H1 (cell line): ENCODE measurements at regions not wholly inside any gene's neighbourhood (a gene's known extent, or its start where the extent isn't known, plus 50 kb on each side); places are given as distances from the start of the nearest gene placed in this dataset.

Experiments
- CTCF ChIA-PET: fragments of 300-600 bp; sonication (Branson Sonifier 250); formaldehyde crosslinking; loops from one replicate; lab custom pipeline; 2021; ENCODE audit not compliant: partially characterized antibody; lab: Charles Lee
- POLR2A ChIA-PET: fragments of 300-600 bp; sonication (Branson Sonifier 250); formaldehyde crosslinking; loops from one replicate; lab custom pipeline; 2021; ENCODE audit warnings: inconsistent platforms; ENCODE audit not compliant: partially characterized antibody; lab: Charles Lee
- DNase-seq, 2 experiments: peaks; one replicate each; pipeline versions ENCODE4 v3.0.0 to v3.0.0-alpha.2; 2010 to 2022; ENCODE audit warnings: low spot score in 2 of 2, low read depth in 1 of 2, mixed read lengths in 1 of 2
- FAIRE-seq: peaks from 2 replicates; lab custom pipeline; 2011; peaks lifted over from hg19 to GRCh38; lab: Jason Lieb, UNC
- H2AFZ ChIP-seq: 2 replicates; pipeline ENCODE4 v1.8.1; 2012; ENCODE audit warnings: low read length, inconsistent platforms
- H2AK5ac ChIP-seq: 2 replicates; pipeline ENCODE4 v1.6.1; 2013; ENCODE audit warnings: low read depth, low read length
- H2BK120ac ChIP-seq: replicated peaks from 2 replicates; pipeline ENCODE3; 2013; ENCODE audit warnings: low read depth, low read length, inconsistent platforms
- H2BK12ac ChIP-seq: 2 replicates; pipeline ENCODE4 v1.6.1; 2013; ENCODE audit warnings: low read depth, low read length
- H2BK15ac ChIP-seq: 2 replicates; pipeline ENCODE4 v1.6.1; 2013; ENCODE audit warnings: low read length
- H2BK20ac ChIP-seq: 2 replicates; pipeline ENCODE4 v1.6.1; 2013; ENCODE audit warnings: low read length
- H2BK5ac ChIP-seq: 2 replicates; pipeline ENCODE4 v1.6.1; 2013; ENCODE audit warnings: low read depth, low read length
- H3K14ac ChIP-seq: 2 replicates; pipeline ENCODE4 v1.6.1; 2013; ENCODE audit warnings: inconsistent platforms; ENCODE audit not compliant: insufficient read length
- H3K18ac ChIP-seq: 2 replicates; pipeline ENCODE4 v1.6.1; 2013; ENCODE audit warnings: low read length; ENCODE audit errors: extremely low read depth
- H3K23ac ChIP-seq: 2 replicates; pipeline ENCODE4 v1.6.1; 2013; ENCODE audit warnings: inconsistent platforms; ENCODE audit not compliant: insufficient read length
- H3K23me2 ChIP-seq: 2 replicates; pipeline ENCODE4 v1.6.1; 2013; ENCODE audit warnings: low read depth, low read length
- H3K27ac ChIP-seq: 2 replicates; pipeline ENCODE4 v1.6.1; 2011; ENCODE audit warnings: low read depth, low read length, inconsistent platforms
- H3K27me3 ChIP-seq, 4 experiments: replicated peaks in 1 of 4; 1 replicate in 1 of 4; 2 replicates in 3 of 4; pipeline versions ENCODE4 v1.6.1 to v1.8.1; 2011 to 2013; ENCODE audit warnings: low read length in 3 of 4, mild to moderate bottlenecking in 3 of 4, inconsistent platforms in 2 of 4, mixed read lengths in 2 of 4, moderate library complexity in 1 of 4; ENCODE audit not compliant: control insufficient read depth in 3 of 4, insufficient read depth in 3 of 4; ENCODE audit errors: extremely low read depth in 1 of 4
- H3K36me3 ChIP-seq, 4 experiments: 2 replicates each; pipeline versions ENCODE4 v1.6.1 to v1.8.1; 2011 to 2013; ENCODE audit warnings: mild to moderate bottlenecking in 4 of 4, low read length in 3 of 4, moderate library complexity in 2 of 4, control low read depth in 1 of 4, inconsistent platforms in 1 of 4; ENCODE audit not compliant: insufficient read depth in 4 of 4, control insufficient read depth in 2 of 4
- H3K4ac ChIP-seq: replicated peaks from 2 replicates; pipeline ENCODE3; 2013; ENCODE audit warnings: low read length, low read depth, mixed read lengths, inconsistent platforms; ENCODE audit not compliant: insufficient read length
- H3K4me1 ChIP-seq, 4 experiments: replicated peaks in 1 of 4; 1 replicate in 1 of 4; 2 replicates in 3 of 4; pipeline versions ENCODE4 v1.6.1 to v1.8.1; 2011 to 2013; ENCODE audit warnings: low read length in 3 of 4, inconsistent platforms in 2 of 4, mixed read lengths in 1 of 4; ENCODE audit not compliant: insufficient read depth in 4 of 4, control insufficient read depth in 3 of 4
- H3K4me2 ChIP-seq, 2 experiments: 2 replicates each; pipeline versions ENCODE4 v1.6.1 to v1.8.1; 2011 to 2013; ENCODE audit warnings: low read depth in 2 of 2, low read length in 2 of 2, control low read depth in 1 of 2, inconsistent platforms in 1 of 2, mild to moderate bottlenecking in 1 of 2; ENCODE audit not compliant: insufficient read depth in 1 of 2
- H3K4me3 ChIP-seq, 4 experiments: fragments of 200-600, 300-600 bp in 1 of 4; sonication (generic), shearing (Covaris generic), sonication (Bioruptor Twin) in 1 of 4; 2 replicates each; pipeline versions ENCODE4 v1.5.1 to v1.8.1; 2011 to 2016; ENCODE audit warnings: low read length in 4 of 4, low read depth in 3 of 4, control low read depth in 2 of 4, inconsistent platforms in 2 of 4, mild to moderate bottlenecking in 2 of 4, mixed read lengths in 1 of 4, moderate library complexity in 1 of 4; ENCODE audit not compliant: insufficient read depth in 2 of 4; ENCODE audit errors: extremely low read depth in 1 of 4
- H3K56ac ChIP-seq: replicated peaks from 2 replicates; pipeline ENCODE3; 2013; ENCODE audit warnings: low read depth, mild to moderate bottlenecking, mixed read lengths, low read length, inconsistent platforms; ENCODE audit not compliant: insufficient read length
- H3K79me1 ChIP-seq: 2 replicates; pipeline ENCODE4 v1.6.1; 2013; ENCODE audit warnings: low read depth, low read length, control low read depth
- H3K79me2 ChIP-seq, 2 experiments: 2 replicates each; pipeline versions ENCODE4 v1.6.1 to v1.8.1; 2012 to 2013; ENCODE audit warnings: low read length in 2 of 2, mild to moderate bottlenecking in 2 of 2, inconsistent platforms in 1 of 2; ENCODE audit not compliant: insufficient read depth in 2 of 2, control insufficient read depth in 1 of 2
- H3K9ac ChIP-seq, 4 experiments: replicated peaks in 1 of 4; 1 replicate in 1 of 4; 2 replicates in 3 of 4; pipeline versions ENCODE4 v1.6.1 to v1.8.1; 2011 to 2013; ENCODE audit warnings: low read depth in 3 of 4, low read length in 3 of 4, control low read depth in 2 of 4, mild to moderate bottlenecking in 2 of 4, moderate library complexity in 2 of 4, inconsistent platforms in 1 of 4; ENCODE audit errors: extremely low read depth in 1 of 4
- H3K9me3 ChIP-seq, 2 experiments: 2 replicates each; pipeline versions ENCODE4 v1.6.1 to v1.8.1; 2012 to 2013; ENCODE audit warnings: mild to moderate bottlenecking in 2 of 2, moderate library complexity in 2 of 2, control low read depth in 1 of 2, inconsistent platforms in 1 of 2, low read depth in 1 of 2, low read length in 1 of 2, mixed read lengths in 1 of 2; ENCODE audit not compliant: insufficient read depth in 2 of 2
- H4K20me1 ChIP-seq, 2 experiments: replicated peaks in 1 of 2; 2 replicates each; pipeline versions ENCODE3 to v1.8.1; 2011 to 2013; ENCODE audit warnings: inconsistent platforms in 2 of 2, low read length in 2 of 2, mild to moderate bottlenecking in 1 of 2; ENCODE audit not compliant: insufficient read depth in 2 of 2, control insufficient read depth in 1 of 2
- H4K5ac ChIP-seq: 2 replicates; pipeline ENCODE4 v1.6.1; 2013; ENCODE audit warnings: low read length, low read depth, mixed read lengths, inconsistent platforms; ENCODE audit not compliant: insufficient read length
- H4K8ac ChIP-seq: 2 replicates; pipeline ENCODE4 v1.8.0; 2013; ENCODE audit warnings: mild to moderate bottlenecking, moderate library complexity, low read length, inconsistent platforms; ENCODE audit not compliant: insufficient read depth; ENCODE audit errors: extremely low read depth
- H4K91ac ChIP-seq: replicated peaks from 2 replicates; pipeline ENCODE3; 2013; ENCODE audit warnings: low read length, mixed read lengths, inconsistent platforms; ENCODE audit not compliant: insufficient read length
- CREB1 ChIP-seq: IDR thresholded peaks from 2 replicates; pipeline ENCODE4 v1.6.1; 2012; ENCODE audit warnings: inconsistent platforms
- CTCF ChIP-seq, 3 experiments: IDR thresholded peaks; 1 replicate in 2 of 3; 2 replicates in 1 of 3; pipeline versions ENCODE4 v1.5.1 to v1.6.1; 2011; ENCODE audit warnings: low read length in 3 of 3, mild to moderate bottlenecking in 3 of 3, inconsistent platforms in 2 of 3, low read depth in 1 of 3, moderate library complexity in 1 of 3; ENCODE audit not compliant: insufficient read depth in 1 of 3; ENCODE audit errors: control extremely low read depth in 1 of 3
- EGR1 ChIP-seq: IDR thresholded peaks from 2 replicates; pipeline ENCODE4 v1.6.1; 2011; ENCODE audit warnings: low read depth, low read length, borderline replicate concordance
- EP300 ChIP-seq, 2 experiments: IDR thresholded peaks; 1 replicate in 1 of 2; 2 replicates in 1 of 2; pipeline ENCODE4 v1.6.1; 2011 to 2012; ENCODE audit warnings: low read depth in 2 of 2, low read length in 2 of 2, mild to moderate bottlenecking in 2 of 2, borderline replicate concordance in 1 of 2, inconsistent platforms in 1 of 2, moderate library complexity in 1 of 2
- GTF2F1 ChIP-seq: IDR thresholded peaks from 2 replicates; pipeline ENCODE4 v1.6.1; 2012; ENCODE audit warnings: low read depth, low read length, improper control_type of control experiment, borderline replicate concordance
- NANOG ChIP-seq: IDR thresholded peaks from 2 replicates; pipeline ENCODE4 v1.6.1; 2011; ENCODE audit warnings: low read length, low read depth, mild to moderate bottlenecking, inconsistent platforms; ENCODE audit not compliant: insufficient read depth, poor library complexity, severe bottlenecking
- PHF8 ChIP-seq: fragments of 200-600 bp; sonication (generic); conservative IDR thresholded peaks from 2 replicates; pipeline ENCODE4 v1.7.1; 2012; ENCODE audit warnings: low read depth, mild to moderate bottlenecking, inconsistent platforms, low read length, moderate library complexity
- RAD21 ChIP-seq, 2 experiments: IDR thresholded peaks in 1 of 2; conservative IDR thresholded peaks in 1 of 2; 2 replicates each; pipeline ENCODE4 v1.6.1; 2011; ENCODE audit warnings: low read depth in 2 of 2, low read length in 2 of 2, improper control_type of control experiment in 1 of 2, inconsistent platforms in 1 of 2, mild to moderate bottlenecking in 1 of 2, moderate library complexity in 1 of 2
- SAP30 ChIP-seq: fragments of 300-600 bp; sonication (generic); IDR thresholded peaks from 2 replicates; pipeline ENCODE4 v1.7.1; 2012; ENCODE audit warnings: low read length, moderate library complexity, mild to moderate bottlenecking, inconsistent platforms; ENCODE audit not compliant: insufficient read depth, insufficient replicate concordance
- SP1 ChIP-seq: IDR thresholded peaks from 2 replicates; pipeline ENCODE4 v1.6.1; 2011; ENCODE audit warnings: low read depth, low read length
- SUZ12 ChIP-seq: fragments of 200-600 bp; sonication (generic); IDR thresholded peaks from 2 replicates; pipeline ENCODE4 v1.6.1; 2012; ENCODE audit warnings: mild to moderate bottlenecking, inconsistent platforms, low read length, moderate library complexity, mixed read lengths
- TBP ChIP-seq: IDR thresholded peaks from 2 replicates; pipeline ENCODE4 v1.6.1; 2011; ENCODE audit warnings: low read depth, low read length, improper control_type of control experiment
- WGBS, 2 experiments: shearing (Covaris generic) in 1 of 2; methylation state at CpG; one replicate each; pipeline versions ENCODE4 v1.1.6 to v1.1.7; 2013 to 2015; ENCODE audit warnings: low lambda C conversion rate in 2 of 2, mixed read lengths in 2 of 2, inconsistent platforms in 1 of 2, low coverage in 1 of 2, missing lambda C conversion rate in 1 of 2; ENCODE audit not compliant: insufficient replicate concordance in 2 of 2, insufficient coverage in 1 of 2, insufficient read length in 1 of 2; ENCODE audit errors: extremely low coverage in 1 of 2, missing lambda C conversion rate in 1 of 2; 5-methylcytosine and 5-hydroxymethylcytosine counted together

GRCh38 chr3:135788146-135788545 is 177.4 kb upstream of the PPP2R3A start:
- no peaks in the 10 kb centered on the region for H3K36me3 ChIP-seq
- H2BK15ac ChIP-seq, result no peak overlapping the region
- 95% methylated on average over 4 of the region's 4 CpGs; no CpG with 5 or more reads in 1 of the 2 experiments for WGBS, 2 experiments
- no peak for TF ChIP-seq TBP
- TF ChIP-seq RAD21 (IDR thresholded peaks at IDR 0.05 in 1 of 2, conservative IDR thresholded peaks at IDR 0.05 in 1 of 2; ENCODE audit: low read depth in 2 of 2, low read length in 2 of 2), result no peak
- TF ChIP-seq CREB1, result no peak
- TF ChIP-seq EGR1, result no peak
- no peak for TF ChIP-seq EP300 (IDR thresholded peaks at IDR 0.05; ENCODE audit: borderline replicate concordance in 1 of 2, low read depth in 2 of 2, low read length in 2 of 2)
- TF ChIP-seq CTCF (IDR thresholded peaks at IDR 0.05; ENCODE audit: control extremely low read depth in 1 of 3, insufficient read depth in 1 of 3, low read depth in 1 of 3, low read length in 3 of 3), result no peak
- TF ChIP-seq GTF2F1, result no peak
- no peak for TF ChIP-seq SAP30
- no peak for TF ChIP-seq SUZ12
- TF ChIP-seq NANOG, result no peak
- no peak for TF ChIP-seq PHF8
- TF ChIP-seq SP1, result no peak

More at GRCh38 chr3:135788146-135788545, 177.4 kb upstream of the PPP2R3A start:
- no peak overlapping the region for H3K18ac ChIP-seq
- no peaks in the 10 kb centered on the region for H4K20me1 ChIP-seq
- H4K8ac ChIP-seq, result no peak overlapping the region; the same call in 1 of the 2 replicates
- ChIA-PET POLR2A (no interaction called here), CTCF (interaction anchor here (2.0 kb wide), 1 partner anchor 51 kb away, joined by 6 read pairs; no protein-coding TSS in a partner anchor)
- DNase-seq (no peak), FAIRE-seq (no peak)
- no peak overlapping the region for H2AK5ac ChIP-seq
- no peak overlapping the region for H2BK12ac ChIP-seq
- H3K9me3 ChIP-seq, result no peaks in the 10 kb centered on the region
- no peaks in the 10 kb centered on the region for H3K23me2 ChIP-seq
- no peak overlapping the region for H3K56ac ChIP-seq
- no peak overlapping the region for H3K4ac ChIP-seq
- H3K4me2 ChIP-seq, result no peak overlapping the region
- H3K27ac ChIP-seq, result no peak overlapping the region
- no peaks in the 10 kb centered on the region for H3K79me2 ChIP-seq
- no peak overlapping the region for H3K23ac ChIP-seq
- no peak overlapping the region for H2BK20ac ChIP-seq
- no peaks in the 10 kb centered on the region for H3K4me1 ChIP-seq
- no peak overlapping the region for H2AFZ ChIP-seq
- H2BK120ac ChIP-seq, result no peak overlapping the region
- H4K91ac ChIP-seq, result no peak overlapping the region
- H3K79me1 ChIP-seq, result no peaks in the 10 kb centered on the region
- no peak overlapping the region for H4K5ac ChIP-seq
- no peaks in the 10 kb centered on the region for H3K27me3 ChIP-seq
- no peak overlapping the region for H3K14ac ChIP-seq
- no peak overlapping the region for H3K4me3 ChIP-seq
- H2BK5ac ChIP-seq, result no peak overlapping the region
- H3K9ac ChIP-seq, result no peak overlapping the region
